Liver (tissue), 8 donors: ENCODE measurements at regions not wholly inside any gene's neighbourhood (a gene's known extent, or its start where the extent isn't known, plus 50 kb on each side); places are given as distances from the start of the nearest gene placed in this dataset.

Experiments
- DNase-seq: peaks from one replicate; pipeline ENCODE4 v3.0.0-alpha.2; 2017; ENCODE audit warnings: low spot score
- H3K27ac ChIP-seq, 2 donors: one replicate each; pipeline ENCODE4 v1.7.0; 2013; ENCODE audit warnings: inconsistent platforms in 2 of 2, low read length in 2 of 2, control low read depth in 1 of 2, low read depth in 1 of 2, mild to moderate bottlenecking in 1 of 2
- H3K27me3 ChIP-seq, 4 donors: one replicate each; pipeline versions ENCODE4 v1.6.1 to v1.7.0; 2013; ENCODE audit warnings: low read length in 3 of 4, inconsistent platforms in 1 of 4, mild to moderate bottlenecking in 1 of 4, moderate library complexity in 1 of 4; ENCODE audit not compliant: control insufficient read depth in 4 of 4, insufficient read depth in 4 of 4
- H3K36me3 ChIP-seq, 4 donors: one replicate each; pipeline versions ENCODE4 v1.6.1 to v1.7.0; 2013; ENCODE audit warnings: low read length in 3 of 4, mild to moderate bottlenecking in 3 of 4, low read depth in 1 of 4, moderate library complexity in 1 of 4; ENCODE audit not compliant: control insufficient read depth in 4 of 4, insufficient read depth in 3 of 4
- H3K4me1 ChIP-seq, 4 donors: one replicate each; pipeline versions ENCODE4 v1.6.1 to v1.7.0; 2013; ENCODE audit warnings: low read length in 3 of 4, mild to moderate bottlenecking in 3 of 4, moderate library complexity in 1 of 4; ENCODE audit not compliant: control insufficient read depth in 4 of 4, insufficient read depth in 4 of 4
- H3K4me3 ChIP-seq, 3 donors: one replicate each; pipeline versions ENCODE4 v1.6.1 to v1.7.0; 2013; ENCODE audit warnings: low read length in 3 of 3, control low read depth in 1 of 3, low read depth in 1 of 3, mild to moderate bottlenecking in 1 of 3
- H3K9ac ChIP-seq, 2 donors: one replicate each; pipeline ENCODE4 v1.7.0; 2013; ENCODE audit warnings: low read length in 2 of 2, mild to moderate bottlenecking in 2 of 2, moderate library complexity in 2 of 2, control low read depth in 1 of 2, low read depth in 1 of 2
- H3K9me3 ChIP-seq, 4 donors: one replicate each; pipeline versions ENCODE4 v1.6.1 to v1.7.0; 2013; ENCODE audit warnings: low read length in 3 of 4; ENCODE audit not compliant: control insufficient read depth in 4 of 4
- CTCF ChIP-seq: fragments of 150-350 bp; IDR thresholded peaks from 2 replicates; pipeline ENCODE4 v1.5.1; 2017; ENCODE audit warnings: improper control_type of control experiment, low read depth, low read length; ENCODE audit not compliant: missing input control
- EGR1 ChIP-seq, 2 donors: IDR thresholded peaks; 2 replicates each; pipeline ENCODE4 v1.6.1; 2016 to 2018; ENCODE audit warnings: antibody characterized with exemption in 2 of 2, low read depth in 2 of 2
- FOXA1 ChIP-seq: IDR thresholded peaks from 2 replicates; pipeline ENCODE4 v1.6.1; 2016; ENCODE audit warnings: antibody characterized with exemption
- FOXA2 ChIP-seq: IDR thresholded peaks from 2 replicates; pipeline ENCODE4 v1.6.1; 2016; ENCODE audit warnings: antibody characterized with exemption
- GABPA ChIP-seq, 2 donors: IDR thresholded peaks in 1 of 2; conservative IDR thresholded peaks in 1 of 2; 2 replicates each; pipeline ENCODE4 v1.6.1; 2016; ENCODE audit warnings: antibody characterized with exemption in 2 of 2, mild to moderate bottlenecking in 1 of 2, moderate library complexity in 1 of 2
- HNF4A ChIP-seq, 2 donors: conservative IDR thresholded peaks; 2 replicates each; pipeline ENCODE4 v1.6.1; 2016; ENCODE audit warnings: antibody characterized with exemption in 2 of 2, mild to moderate bottlenecking in 2 of 2
- HNF4G ChIP-seq: IDR thresholded peaks from 2 replicates; pipeline ENCODE4 v1.6.1; 2016; ENCODE audit warnings: antibody characterized with exemption
- JUND ChIP-seq, 2 donors: IDR thresholded peaks; 2 replicates each; pipeline ENCODE4 v1.6.1; 2016; ENCODE audit warnings: antibody characterized with exemption in 2 of 2
- MAX ChIP-seq: IDR thresholded peaks from 2 replicates; pipeline ENCODE4 v1.6.1; 2016; ENCODE audit warnings: antibody characterized with exemption
- NR2F2 ChIP-seq: IDR thresholded peaks from 2 replicates; pipeline ENCODE4 v1.6.1; 2016; ENCODE audit warnings: antibody characterized with exemption
- RAD21 ChIP-seq, 2 donors: IDR thresholded peaks; 2 replicates each; pipeline ENCODE4 v1.6.1; 2016; ENCODE audit warnings: antibody characterized with exemption in 2 of 2, mild to moderate bottlenecking in 2 of 2
- REST ChIP-seq: IDR thresholded peaks from 2 replicates; pipeline ENCODE4 v1.6.1; 2016; ENCODE audit warnings: antibody characterized with exemption, mild to moderate bottlenecking
- RXRA ChIP-seq, 2 donors: IDR thresholded peaks; 2 replicates each; pipeline ENCODE4 v1.6.1; 2017 to 2018; ENCODE audit warnings: antibody characterized with exemption in 2 of 2, mild to moderate bottlenecking in 1 of 2
- SP1 ChIP-seq: IDR thresholded peaks from 2 replicates; pipeline ENCODE4 v1.6.1; 2018; ENCODE audit warnings: antibody characterized with exemption, mild to moderate bottlenecking
- TAF1 ChIP-seq: conservative IDR thresholded peaks from 2 replicates; pipeline ENCODE4 v1.6.1; 2016; ENCODE audit warnings: antibody characterized with exemption, mild to moderate bottlenecking
- YY1 ChIP-seq: IDR thresholded peaks from 2 replicates; pipeline ENCODE4 v1.6.1; 2016; ENCODE audit warnings: antibody characterized with exemption, mild to moderate bottlenecking
- WGBS: extraction: QIAGEN DNeasy Blood & Tissue Kit; methylation state at CpG from one replicate; pipeline ENCODE4 v1.1.7; 2013; 5-methylcytosine and 5-hydroxymethylcytosine counted together
- TF ChIP-seq, protein P1 (sequence below): IDR thresholded peaks from 2 replicates; pipeline ENCODE4 v1.6.1; 2016; ENCODE audit warnings: antibody characterized with exemption
- TF ChIP-seq, protein P2 (sequence below): IDR thresholded peaks from 2 replicates; pipeline ENCODE4 v1.6.1; 2016; ENCODE audit warnings: antibody characterized with exemption
- donor health status: healthy.
- donor health status: healthy.
- donor health status: healthy.
- donor health status: healthy.
- donor health status: healthy.

GRCh38 chr20:57977569-57977968 is 250.9 kb downstream of the ANKRD60 start:
- H3K36me3 ChIP-seq, result no peaks in the 10 kb centered on the region
- H3K9me3 ChIP-seq, result no peaks in the 10 kb centered on the region
- no peaks in the 10 kb centered on the region for H3K4me1 ChIP-seq
- no peaks in the 10 kb centered on the region for H3K27me3 ChIP-seq
- no peak overlapping the region for H3K4me3 ChIP-seq
- WGBS, result 65% methylated on average over 7 of the region's 7 CpGs
- no peak overlapping the region for H3K9ac ChIP-seq
- no peak for TF ChIP-seq FOXA2
- TF ChIP-seq TAF1, result no peak
- TF ChIP-seq, protein P1, sequence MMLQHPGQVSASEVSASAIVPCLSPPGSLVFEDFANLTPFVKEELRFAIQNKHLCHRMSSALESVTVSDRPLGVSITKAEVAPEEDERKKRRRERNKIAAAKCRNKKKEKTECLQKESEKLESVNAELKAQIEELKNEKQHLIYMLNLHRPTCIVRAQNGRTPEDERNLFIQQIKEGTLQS, result no peak
- TF ChIP-seq REST, result no peak
- TF ChIP-seq CTCF, result no peak
- no peak for TF ChIP-seq MAX
- TF ChIP-seq RAD21 (IDR thresholded peaks at IDR 0.05), result no peak
- no peak for TF ChIP-seq HNF4A (conservative IDR thresholded peaks at IDR 0.05)
- TF ChIP-seq, protein P2, sequence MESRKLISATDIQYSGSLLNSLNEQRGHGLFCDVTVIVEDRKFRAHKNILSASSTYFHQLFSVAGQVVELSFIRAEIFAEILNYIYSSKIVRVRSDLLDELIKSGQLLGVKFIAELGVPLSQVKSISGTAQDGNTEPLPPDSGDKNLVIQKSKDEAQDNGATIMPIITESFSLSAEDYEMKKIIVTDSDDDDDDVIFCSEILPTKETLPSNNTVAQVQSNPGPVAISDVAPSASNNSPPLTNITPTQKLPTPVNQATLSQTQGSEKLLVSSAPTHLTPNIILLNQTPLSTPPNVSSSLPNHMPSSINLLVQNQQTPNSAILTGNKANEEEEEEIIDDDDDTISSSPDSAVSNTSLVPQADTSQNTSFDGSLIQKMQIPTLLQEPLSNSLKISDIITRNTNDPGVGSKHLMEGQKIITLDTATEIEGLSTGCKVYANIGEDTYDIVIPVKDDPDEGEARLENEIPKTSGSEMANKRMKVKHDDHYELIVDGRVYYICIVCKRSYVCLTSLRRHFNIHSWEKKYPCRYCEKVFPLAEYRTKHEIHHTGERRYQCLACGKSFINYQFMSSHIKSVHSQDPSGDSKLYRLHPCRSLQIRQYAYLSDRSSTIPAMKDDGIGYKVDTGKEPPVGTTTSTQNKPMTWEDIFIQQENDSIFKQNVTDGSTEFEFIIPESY, result no peak
- no peak for TF ChIP-seq NR2F2
- TF ChIP-seq FOXA1, result no peak
- TF ChIP-seq GABPA (IDR thresholded peaks at IDR 0.05 in 1 of 2, conservative IDR thresholded peaks at IDR 0.05 in 1 of 2), result no peak
- TF ChIP-seq EGR1 (IDR thresholded peaks at IDR 0.05; ENCODE audit: low read depth in 2 of 2), result no peak
- no peak for TF ChIP-seq JUND (IDR thresholded peaks at IDR 0.05)
- no peak for TF ChIP-seq HNF4G
- no peak for TF ChIP-seq SP1
- no peak for TF ChIP-seq YY1
- TF ChIP-seq RXRA (IDR thresholded peaks at IDR 0.05), result no peak
- no peak overlapping the region for H3K27ac ChIP-seq
- no peak for DNase-seq

- Histone ChIP-seq H3K9ac (no peak overlapping the region), H3K4me3 (no peak overlapping the region), H3K27me3 (no peaks in the 10 kb centered on the region), H3K36me3 (no peaks in the 10 kb centered on the region), H3K4me1 (no peaks in the 10 kb centered on the region), H3K27ac (no peak overlapping the region), H3K9me3 (no peaks in the 10 kb centered on the region)
- no peak for DNase-seq
- 78% methylated on average over 10 of the region's 10 CpGs for WGBS
- TF ChIP-seq YY1 (no peak), RXRA (IDR thresholded peaks at IDR 0.05) (no peak), REST (no peak), MAX (no peak), GABPA (IDR thresholded peaks at IDR 0.05 in 1 of 2, conservative IDR thresholded peaks at IDR 0.05 in 1 of 2) (no peak), SP1 (no peak), FOXA2 (no peak), HNF4A (conservative IDR thresholded peaks at IDR 0.05) (no peak), NR2F2 (no peak), FOXA1 (no peak), HNF4G (no peak)
- TF ChIP-seq, protein P2, result no peak
Measured at GRCh38 chr20:57977141-57977540, 251.3 kb downstream of the ANKRD60 start.
